ENCODE measurements at regions not wholly inside any gene's neighbourhood (a gene's known extent, or its start where the extent isn't known, plus 50 kb on each side); places are given as distances from the start of the nearest gene placed in this dataset.

GRCh38 chr6:142693441-142693840 lies 251.5 kb downstream of the HIVEP2 start:
- Histone ChIP-seq H3K36me3 (no peaks in the 10 kb centered on the region), H3K9me3 (no peaks in the 10 kb centered on the region), H3K4me1 (peaks cover 8 to 42% of the 10 kb centered on the region in 2 donors), H3K27me3 (no peaks in the 10 kb centered on the region), H3K27ac (peak overlapping the region; percentile 41 to 65), H3K4me3 (no peak overlapping the region)
- DNase-seq (ENCODE audit: low spot score in 2 of 2) = no peak
- intact Hi-C loops (cut with DNase I) = loop anchor here (1.0 to 10.0 kb wide), 6 partner anchors 219 to 734 kb away; partner anchors contain the start of gene AIG1
- no peak for TF ChIP-seq CTCF (IDR thresholded peaks at IDR 0.05)

DNA sequence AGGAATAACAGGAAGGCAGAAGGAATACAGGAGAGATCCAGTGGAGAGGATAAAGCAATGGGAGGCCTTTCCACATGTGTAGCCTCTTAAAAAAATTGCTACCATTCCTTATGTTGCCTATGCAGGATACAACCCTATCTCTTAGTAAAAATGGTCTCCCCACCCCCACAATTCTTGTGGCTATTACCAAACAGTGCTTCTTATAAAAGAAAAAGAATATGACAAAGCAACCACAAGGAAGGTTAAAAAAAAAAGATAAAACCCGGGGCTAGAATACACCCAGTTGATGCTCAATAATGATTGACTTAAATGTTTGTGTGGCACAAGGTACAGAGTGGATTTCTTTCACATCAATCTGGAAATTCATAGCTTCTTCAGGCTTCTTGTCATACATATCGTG lies 250.9 kb downstream of the HIVEP2 start:
- no peaks in the 10 kb centered on the region for H3K9me3 ChIP-seq
- intact Hi-C loops (cut with DNase I) = loop anchor here (10.0 kb wide), 3 partner anchors 371 to 591 kb away; partner anchors contain the start of gene AIG1
- peak overlapping the region; percentile 65 to 66 for H3K27ac ChIP-seq
- no peak for TF ChIP-seq CTCF (IDR thresholded peaks at IDR 0.05)
- no peaks in the 10 kb centered on the region for H3K36me3 ChIP-seq
- no peak for DNase-seq (ENCODE audit: low spot score in 2 of 2)
- no peak overlapping the region for H3K4me3 ChIP-seq
- peaks cover 9 to 44% of the 10 kb centered on the region in 2 donors for H3K4me1 ChIP-seq
- H3K27me3 ChIP-seq = no peaks in the 10 kb centered on the region

- no peak for TF ChIP-seq CTCF (IDR thresholded peaks at IDR 0.05)
- Histone ChIP-seq H3K27ac (peak overlapping the region; percentile 66 to 83), H3K4me1 (peaks cover 9 to 44% of the 10 kb centered on the region in 2 donors), H3K4me3 (no peak overlapping the region), H3K27me3 (no peaks in the 10 kb centered on the region), H3K9me3 (no peaks in the 10 kb centered on the region), H3K36me3 (no peaks in the 10 kb centered on the region)
- intact Hi-C loops (cut with DNase I) = loop anchor here (5.0 to 10.0 kb wide), 4 partner anchors 232 to 590 kb away; partner anchors contain the start of gene AIG1
- no peak for DNase-seq (ENCODE audit: low spot score in 2 of 2)
Measured at GRCh38 chr6:142695016-142695415, 250.0 kb downstream of the HIVEP2 start.

GRCh38 chr6:142696123-142697000 lies 248.6 kb downstream of the HIVEP2 start:
- H3K36me3 ChIP-seq = no peaks in the 10 kb centered on the region
- H3K27me3 ChIP-seq = no peaks in the 10 kb centered on the region
- H3K4me3 ChIP-seq = no peak overlapping the region
- peaks cover 9 to 44% of the 10 kb centered on the region in 2 donors for H3K4me1 ChIP-seq
- no peaks in the 10 kb centered on the region for H3K9me3 ChIP-seq
- intact Hi-C loops (cut with DNase I) = loop anchor here (2.0 to 10.0 kb wide), 6 partner anchors 188 to 588 kb away; partner anchors contain the start of gene AIG1
- TF ChIP-seq CTCF (IDR thresholded peaks at IDR 0.05) = no peak
- peak in 1 of 2 donors; percentile 77 for DNase-seq (ENCODE audit: low spot score in 2 of 2)
- peak overlapping the region; percentile 66 to 83 for H3K27ac ChIP-seq

GRCh38 chr6:142697001-142697335 lies 248.0 kb downstream of the HIVEP2 start:
- Histone ChIP-seq H3K27ac (peak overlapping the region; percentile 66 to 83), H3K27me3 (no peaks in the 10 kb centered on the region), H3K4me1 (peaks cover 9 to 44% of the 10 kb centered on the region in 2 donors), H3K4me3 (no peak overlapping the region), H3K36me3 (no peaks in the 10 kb centered on the region), H3K9me3 (no peaks in the 10 kb centered on the region)
- intact Hi-C loops (cut with DNase I) = loop anchor here (2.0 to 10.0 kb wide), 6 partner anchors 188 to 588 kb away; partner anchors contain the start of gene AIG1
- DNase-seq (ENCODE audit: low spot score in 2 of 2) = no peak
- TF ChIP-seq CTCF (IDR thresholded peaks at IDR 0.05) = no peak
